ENCODE measurements at regions not wholly inside any gene's neighbourhood (a gene's known extent, or its start where the extent isn't known, plus 50 kb on each side); places are given as distances from the start of the nearest gene placed in this dataset.
"Not testable (repeated sequence)": the region's sequence is repeated elsewhere in the genome, so short reads cannot be mapped to it uniquely, and the experiment has no call there.

- not testable (repeated sequence) for H3K4me3 ChIP-seq (ENCODE audit: low read length); H3K36me3 ChIP-seq (ENCODE audit: insufficient read depth, low read depth, low read length); H3K27ac ChIP-seq (ENCODE audit: low read length); H3K4me1 ChIP-seq (ENCODE audit: insufficient read depth, low read length); H3K9me3 ChIP-seq (ENCODE audit: insufficient read depth, low read depth, low read length); H3K9ac ChIP-seq (ENCODE audit: low read depth, low read length); H3K27me3 ChIP-seq (ENCODE audit: insufficient read depth, low read length)
Observed at GRCh38 chr15:29648415-29648814, 173.9 kb downstream of the TJP1 start.

GRCh38 chr15:29645841-29646240 lies 176.4 kb downstream of the TJP1 start:
- Histone ChIP-seq H3K9ac (ENCODE audit: low read depth, low read length) (no peak overlapping the region), H3K27ac (ENCODE audit: low read length) (no peak overlapping the region), H3K4me3 (ENCODE audit: low read length) (no peak overlapping the region), H3K27me3 (ENCODE audit: insufficient read depth, low read length) (no peaks in the 10 kb centered on the region), H3K9me3 (ENCODE audit: insufficient read depth, low read depth, low read length) (no peaks in the 10 kb centered on the region), H3K4me1 (ENCODE audit: insufficient read depth, low read length) (no peaks in the 10 kb centered on the region), H3K36me3 (ENCODE audit: insufficient read depth, low read depth, low read length) (no peaks in the 10 kb centered on the region)

GRCh38 chr15:29644361-29644760 lies 177.9 kb downstream of the TJP1 start:
- not testable (repeated sequence) for H3K27me3 ChIP-seq (ENCODE audit: insufficient read depth, low read length); H3K36me3 ChIP-seq (ENCODE audit: insufficient read depth, low read depth, low read length); H3K4me1 ChIP-seq (ENCODE audit: insufficient read depth, low read length); H3K9me3 ChIP-seq (ENCODE audit: insufficient read depth, low read depth, low read length); H3K27ac ChIP-seq (ENCODE audit: low read length); H3K9ac ChIP-seq (ENCODE audit: low read depth, low read length); H3K4me3 ChIP-seq (ENCODE audit: low read length)

- Histone ChIP-seq H3K4me3 (ENCODE audit: low read length) (no peak overlapping the region), H3K27me3 (ENCODE audit: insufficient read depth, low read length) (no peaks in the 10 kb centered on the region), H3K9me3 (ENCODE audit: insufficient read depth, low read depth, low read length) (no peaks in the 10 kb centered on the region), H3K36me3 (ENCODE audit: insufficient read depth, low read depth, low read length) (no peaks in the 10 kb centered on the region), H3K27ac (ENCODE audit: low read length) (no peak overlapping the region), H3K9ac (ENCODE audit: low read depth, low read length) (no peak overlapping the region), H3K4me1 (ENCODE audit: insufficient read depth, low read length) (no peaks in the 10 kb centered on the region; the same call in 1 of the 2 replicates)
Observed at GRCh38 chr15:29638781-29639180, 183.5 kb downstream of the TJP1 start.

- Histone ChIP-seq H3K27ac (ENCODE audit: low read length) (no peak overlapping the region), H3K9ac (ENCODE audit: low read depth, low read length) (no peak overlapping the region), H3K36me3 (ENCODE audit: insufficient read depth, low read depth, low read length) (no peaks in the 10 kb centered on the region), H3K27me3 (ENCODE audit: insufficient read depth, low read length) (no peaks in the 10 kb centered on the region), H3K9me3 (ENCODE audit: insufficient read depth, low read depth, low read length) (no peaks in the 10 kb centered on the region), H3K4me1 (ENCODE audit: insufficient read depth, low read length) (no peaks in the 10 kb centered on the region; the same call in 1 of the 2 replicates), H3K4me3 (ENCODE audit: low read length) (no peak overlapping the region)
Observed at GRCh38 chr15:29638011-29638410, 184.3 kb downstream of the TJP1 start.

- no peaks in the 10 kb centered on the region for H3K36me3 ChIP-seq (ENCODE audit: insufficient read depth, low read depth, low read length)
- no peaks in the 10 kb centered on the region; the same call in 1 of the 2 replicates for H3K4me1 ChIP-seq (ENCODE audit: insufficient read depth, low read length)
- H3K4me3 ChIP-seq (ENCODE audit: low read length), result no peak overlapping the region
- no peaks in the 10 kb centered on the region for H3K9me3 ChIP-seq (ENCODE audit: insufficient read depth, low read depth, low read length)
- H3K27me3 ChIP-seq (ENCODE audit: insufficient read depth, low read length), result no peaks in the 10 kb centered on the region
- no peak overlapping the region for H3K9ac ChIP-seq (ENCODE audit: low read depth, low read length)
- H3K27ac ChIP-seq (ENCODE audit: low read length), result no peak overlapping the region
Observed at GRCh38 chr15:29637555-29637954, 184.7 kb downstream of the TJP1 start.

GRCh38 chr15:29636921-29637320 lies 185.3 kb downstream of the TJP1 start:
- Histone ChIP-seq H3K9ac (ENCODE audit: low read depth, low read length) (no peak overlapping the region), H3K27ac (ENCODE audit: low read length) (no peak overlapping the region), H3K27me3 (ENCODE audit: insufficient read depth, low read length) (no peaks in the 10 kb centered on the region), H3K4me1 (ENCODE audit: insufficient read depth, low read length) (no peaks in the 10 kb centered on the region; the same call in 1 of the 2 replicates), H3K4me3 (ENCODE audit: low read length) (no peak overlapping the region), H3K36me3 (ENCODE audit: insufficient read depth, low read depth, low read length) (no peaks in the 10 kb centered on the region), H3K9me3 (ENCODE audit: insufficient read depth, low read depth, low read length) (no peaks in the 10 kb centered on the region)

GRCh38 chr15:29636140-29636539 lies 186.1 kb downstream of the TJP1 start:
- Histone ChIP-seq H3K9ac (ENCODE audit: low read depth, low read length) (no peak overlapping the region), H3K4me3 (ENCODE audit: low read length) (no peak overlapping the region), H3K27me3 (ENCODE audit: insufficient read depth, low read length) (no peaks in the 10 kb centered on the region), H3K27ac (ENCODE audit: low read length) (no peak overlapping the region), H3K36me3 (ENCODE audit: insufficient read depth, low read depth, low read length) (no peaks in the 10 kb centered on the region), H3K4me1 (ENCODE audit: insufficient read depth, low read length) (peaks cover 6% of the 10 kb centered on the region; the same call in 1 of the 2 replicates), H3K9me3 (ENCODE audit: insufficient read depth, low read depth, low read length) (no peaks in the 10 kb centered on the region)

GRCh38 chr15:29635513-29636098 lies 186.7 kb downstream of the TJP1 start:
- H3K4me1 ChIP-seq (ENCODE audit: insufficient read depth, low read length), result peaks cover 6% of the 10 kb centered on the region; the same call in 1 of the 2 replicates
- no peak overlapping the region for H3K9ac ChIP-seq (ENCODE audit: low read depth, low read length)
- H3K4me3 ChIP-seq (ENCODE audit: low read length), result no peak overlapping the region
- H3K9me3 ChIP-seq (ENCODE audit: insufficient read depth, low read depth, low read length), result no peaks in the 10 kb centered on the region
- H3K27me3 ChIP-seq (ENCODE audit: insufficient read depth, low read length), result no peaks in the 10 kb centered on the region
- no peaks in the 10 kb centered on the region for H3K36me3 ChIP-seq (ENCODE audit: insufficient read depth, low read depth, low read length)
- H3K27ac ChIP-seq (ENCODE audit: low read length), result no peak overlapping the region

GRCh38 chr15:29633971-29634370 lies 188.3 kb downstream of the TJP1 start:
- Histone ChIP-seq H3K27me3 (ENCODE audit: insufficient read depth, low read length) (no peaks in the 10 kb centered on the region), H3K4me1 (ENCODE audit: insufficient read depth, low read length) (peaks cover 6% of the 10 kb centered on the region; the same call in 1 of the 2 replicates), H3K9me3 (ENCODE audit: insufficient read depth, low read depth, low read length) (no peaks in the 10 kb centered on the region), H3K9ac (ENCODE audit: low read depth, low read length) (no peak overlapping the region), H3K27ac (ENCODE audit: low read length) (no peak overlapping the region), H3K4me3 (ENCODE audit: low read length) (no peak overlapping the region), H3K36me3 (ENCODE audit: insufficient read depth, low read depth, low read length) (no peaks in the 10 kb centered on the region)

GRCh38 chr15:29632671-29633406 lies 189.4 kb downstream of the TJP1 start:
- no peaks in the 10 kb centered on the region for H3K36me3 ChIP-seq (ENCODE audit: insufficient read depth, low read depth, low read length)
- H3K9me3 ChIP-seq (ENCODE audit: insufficient read depth, low read depth, low read length), result no peaks in the 10 kb centered on the region
- H3K9ac ChIP-seq (ENCODE audit: low read depth, low read length), result no peak overlapping the region
- no peak overlapping the region for H3K27ac ChIP-seq (ENCODE audit: low read length)
- H3K4me3 ChIP-seq (ENCODE audit: low read length), result no peak overlapping the region
- H3K27me3 ChIP-seq (ENCODE audit: insufficient read depth, low read length), result no peaks in the 10 kb centered on the region
- peaks cover 6% of the 10 kb centered on the region; the same call in 1 of the 2 replicates for H3K4me1 ChIP-seq (ENCODE audit: insufficient read depth, low read length)

Measured in iPS-20b (cell line).